WTC11 (cell line): ENCODE measurements at regions not wholly inside any gene's neighbourhood (a gene's known extent, or its start where the extent isn't known, plus 50 kb on each side); places are given as distances from the start of the nearest gene placed in this dataset.

Source experiments
- CREB1 ChIP-seq: sonication (generic); formaldehyde crosslinking; IDR thresholded peaks from 2 replicates; pipeline ENCODE4 v1.8.0; 2023; ENCODE audit warnings: mild to moderate bottlenecking, missing genetic modification reagents
- CTCF ChIP-seq: fragments of 200-600 bp; IDR thresholded peaks from 2 replicates; pipeline ENCODE4 v1.8.0; 2022; ENCODE audit warnings: antibody characterized with exemption
- E2F1 ChIP-seq: sonication (generic); formaldehyde crosslinking; IDR thresholded peaks from 2 replicates; pipeline ENCODE4 v1.8.0; 2022; ENCODE audit warnings: mild to moderate bottlenecking, missing genetic modification reagents
- FOXJ3 ChIP-seq: sonication (generic); formaldehyde crosslinking; IDR thresholded peaks from 2 replicates; pipeline ENCODE4 v1.9.0; 2021; ENCODE audit warnings: missing genetic modification reagents, mild to moderate bottlenecking, borderline replicate concordance
- MYBL2 ChIP-seq: sonication (generic); formaldehyde crosslinking; IDR thresholded peaks from 2 replicates; pipeline ENCODE4 v1.8.1; 2023; ENCODE audit warnings: mild to moderate bottlenecking, moderate library complexity, missing genetic modification reagents
- TF ChIP-seq, protein P1 (sequence below): sonication (generic); formaldehyde crosslinking; IDR thresholded peaks from 2 replicates; pipeline ENCODE4 v1.8.0; 2022; ENCODE audit warnings: mild to moderate bottlenecking, missing genetic modification reagents

- TF ChIP-seq CTCF = no peak
- no peak for TF ChIP-seq E2F1
- TF ChIP-seq, protein P1, sequence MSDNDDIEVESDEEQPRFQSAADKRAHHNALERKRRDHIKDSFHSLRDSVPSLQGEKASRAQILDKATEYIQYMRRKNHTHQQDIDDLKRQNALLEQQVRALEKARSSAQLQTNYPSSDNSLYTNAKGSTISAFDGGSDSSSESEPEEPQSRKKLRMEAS (CRISPR knock-in tag) = no peak
- no peak for TF ChIP-seq MYBL2 (CRISPR knock-in tag)
- no peak for TF ChIP-seq FOXJ3 (CRISPR knock-in tag)
- no peak for TF ChIP-seq CREB1 (CRISPR knock-in tag)
Measured at GRCh38 chr9:134224127-134224526, 59.8 kb upstream of the RNU6ATAC start.
